HG03442 (cell line): ENCODE measurements at regions not wholly inside any gene's neighbourhood (a gene's known extent, or its start where the extent isn't known, plus 50 kb on each side); places are given as distances from the start of the nearest gene placed in this dataset.

Experiments used
- ATAC-seq: cut with Tn5 transposase; IDR thresholded peaks from one replicate; pipeline ENCODE4 v1.9.1; 2021; ENCODE audit warnings: mild to moderate bottlenecking, moderate library complexity; ENCODE audit not compliant: unreplicated experiment

GRCh38 chr10:4357911-4358310, 468.1 kb upstream of the AKR1E2 start:
- no peak for ATAC-seq

GRCh38 chr10:4355350-4355749, 470.7 kb upstream of the AKR1E2 start:
- no peak for ATAC-seq

- ATAC-seq, result no peak
These were observed 471.6 kb upstream of the AKR1E2 start for GRCh38 chr10:4354382-4354812.

- no peak for ATAC-seq
These were observed 472.0 kb upstream of the AKR1E2 start for GRCh38 chr10:4353964-4354363.

GRCh38 chr10:4353059-4353655, 472.9 kb upstream of the AKR1E2 start:
- no peak for ATAC-seq

- no peak for ATAC-seq
These were observed 473.5 kb upstream of the AKR1E2 start for GRCh38 chr10:4352414-4352961.

- no peak for ATAC-seq
These were observed 474.1 kb upstream of the AKR1E2 start for GRCh38 chr10:4351723-4352413.

- no peak for ATAC-seq
These were observed 478.6 kb upstream of the AKR1E2 start for GRCh38 chr10:4347397-4347796.

GRCh38 chr10:4345877-4346646, 479.9 kb upstream of the AKR1E2 start:
- no peak for ATAC-seq

- no peak for ATAC-seq
These were observed 481.5 kb upstream of the AKR1E2 start for GRCh38 chr10:4344492-4344994.

GRCh38 chr10:4343873-4344272, 482.1 kb upstream of the AKR1E2 start:
- ATAC-seq, result no peak

- no peak for ATAC-seq
These were observed 482.9 kb upstream of the AKR1E2 start for GRCh38 chr10:4343091-4343490.

- ATAC-seq, result no peak
These were observed 487.2 kb upstream of the AKR1E2 start for GRCh38 chr10:4338768-4339167.

- ATAC-seq, result no peak
These were observed 488.4 kb upstream of the AKR1E2 start for GRCh38 chr10:4337563-4337962.

- ATAC-seq, result no peak
These were observed 491.1 kb upstream of the AKR1E2 start for GRCh38 chr10:4334871-4335270.

GRCh38 chr10:4334015-4334414, 492.0 kb upstream of the AKR1E2 start:
- no peak for ATAC-seq

- ATAC-seq, result no peak
These were observed 492.5 kb upstream of the AKR1E2 start for GRCh38 chr10:4333459-4333894.

- ATAC-seq, result no peak
These were observed 493.1 kb upstream of the AKR1E2 start for GRCh38 chr10:4332764-4333458.

GRCh38 chr10:4331150-4331549, 494.9 kb upstream of the AKR1E2 start:
- ATAC-seq, result no peak

- ATAC-seq, result no peak
These were observed 495.4 kb upstream of the AKR1E2 start for GRCh38 chr10:4330636-4331035.

GRCh38 chr10:4329225-4329624, 496.8 kb upstream of the AKR1E2 start:
- no peak for ATAC-seq
